SK-N-SH treated with all-trans-retinoic acid at 6 μM for 48 hours (cell line): ENCODE measurements at regions not wholly inside any gene's neighbourhood (a gene's known extent, or its start where the extent isn't known, plus 50 kb on each side); places are given as distances from the start of the nearest gene placed in this dataset.

Source experiments
- ATAC-seq: fragments of 200-7000 bp; cut with Tn5 transposase; 3 replicates; pipeline ENCODE4 v1.9.1; 2020; ENCODE audit warnings: mild to moderate bottlenecking, moderate library complexity
- ARNTL ChIP-seq: fragments of 450-650 bp; formaldehyde crosslinking; IDR thresholded peaks from 2 replicates; pipeline ENCODE4 v1.5.0; 2020; ENCODE audit warnings: low read depth, mild to moderate bottlenecking, moderate library complexity, borderline replicate concordance
- BACH2 ChIP-seq: fragments of 250-450 bp; sonication (Bioruptor Pico); IDR thresholded peaks from 2 replicates; pipeline ENCODE4 v1.9.0; 2021; ENCODE audit warnings: mild to moderate bottlenecking, borderline replicate concordance
- CSDC2 ChIP-seq: fragments of 250-450 bp; sonication (Bioruptor Pico); IDR thresholded peaks from 2 replicates; pipeline ENCODE4 v1.5.0; 2020; ENCODE audit warnings: mild to moderate bottlenecking, moderate library complexity
- ESRRG ChIP-seq: fragments of 250-450 bp; sonication (Bioruptor Pico); IDR thresholded peaks from 2 replicates; pipeline ENCODE4 v1.6.1; 2021; ENCODE audit warnings: mild to moderate bottlenecking
- GLIS3 ChIP-seq: fragments of 250-450 bp; sonication (Bioruptor Pico); IDR thresholded peaks from 2 replicates; pipeline ENCODE4 v1.5.0; 2020; ENCODE audit warnings: mild to moderate bottlenecking, moderate library complexity
- ISL1 ChIP-seq: fragments of 250-450 bp; sonication (Bioruptor Pico); IDR thresholded peaks from 2 replicates; pipeline ENCODE4 v2.1.2; 2022; ENCODE audit warnings: mild to moderate bottlenecking, moderate library complexity
- OSR1 ChIP-seq: fragments of 250-450 bp; sonication (Bioruptor Pico); IDR thresholded peaks from 2 replicates; pipeline ENCODE4 v1.8.0; 2022; ENCODE audit warnings: moderate library complexity, mild to moderate bottlenecking, inconsistent platforms
- PPARA ChIP-seq: fragments of 250-450 bp; sonication (Bioruptor Pico); IDR thresholded peaks from 2 replicates; pipeline ENCODE4 v1.5.0; 2020; ENCODE audit warnings: mild to moderate bottlenecking, borderline replicate concordance
- RARB ChIP-seq: fragments of 250-450 bp; sonication (Bioruptor Pico); IDR thresholded peaks from 2 replicates; pipeline ENCODE4 v1.8.0; 2021; ENCODE audit warnings: mild to moderate bottlenecking, moderate library complexity
- SNAI2 ChIP-seq: fragments of 250-450 bp; sonication (Bioruptor Pico); IDR thresholded peaks from 2 replicates; pipeline ENCODE4 v1.5.0; 2020; ENCODE audit warnings: mild to moderate bottlenecking, moderate library complexity
- TCF4 ChIP-seq: fragments of 250-450 bp; sonication (Bioruptor Pico); IDR thresholded peaks from 2 replicates; pipeline ENCODE4 v1.8.0; 2021; ENCODE audit warnings: mild to moderate bottlenecking, moderate library complexity, borderline replicate concordance
- TOX ChIP-seq: fragments of 250-450 bp; sonication (Bioruptor Pico); IDR thresholded peaks from 2 replicates; pipeline ENCODE4 v1.8.0; 2021; ENCODE audit warnings: mild to moderate bottlenecking, moderate library complexity, borderline replicate concordance
- ZFP3 ChIP-seq: fragments of 250-450 bp; sonication (Bioruptor Pico); IDR thresholded peaks from 2 replicates; pipeline ENCODE4 v1.5.0; 2020; ENCODE audit warnings: mild to moderate bottlenecking, moderate library complexity
- ZFP30 ChIP-seq: fragments of 450-650 bp; formaldehyde crosslinking; IDR thresholded peaks from 2 replicates; pipeline ENCODE4 v1.5.0; 2022; ENCODE audit warnings: mild to moderate bottlenecking, moderate library complexity
- ZNF565 ChIP-seq: fragments of 450-650 bp; formaldehyde crosslinking; conservative IDR thresholded peaks from 2 replicates; pipeline ENCODE4 v1.5.0; 2020; ENCODE audit warnings: low read depth, mild to moderate bottlenecking, moderate library complexity
- ZNF70 ChIP-seq: fragments of 450-650 bp; formaldehyde crosslinking; IDR thresholded peaks from 2 replicates; pipeline ENCODE4 v1.5.0; 2020; ENCODE audit warnings: mild to moderate bottlenecking, moderate library complexity
- ZNF8 ChIP-seq: fragments of 450-650 bp; formaldehyde crosslinking; IDR thresholded peaks from 2 replicates; pipeline ENCODE4 v1.5.0; 2020; ENCODE audit warnings: mild to moderate bottlenecking, moderate library complexity
- TF ChIP-seq, protein P1 (sequence below): fragments of 250-450 bp; sonication (Bioruptor Pico); IDR thresholded peaks from 2 replicates; pipeline ENCODE4 v1.8.0; 2020; ENCODE audit warnings: mild to moderate bottlenecking, moderate library complexity, borderline replicate concordance
- TF ChIP-seq, protein P2 (sequence below): fragments of 250-450 bp; sonication (Bioruptor Pico); IDR thresholded peaks from 2 replicates; pipeline ENCODE4 v1.5.1; 2021; ENCODE audit warnings: mild to moderate bottlenecking, moderate library complexity
- TF ChIP-seq, protein P3 (sequence below): fragments of 250-450 bp; sonication (Bioruptor Pico); IDR thresholded peaks from 2 replicates; pipeline ENCODE4 v1.5.1; 2020; ENCODE audit warnings: low read depth, mild to moderate bottlenecking, moderate library complexity
- TF ChIP-seq, protein P4 (sequence below): fragments of 250-450 bp; sonication (Bioruptor Pico); IDR thresholded peaks from 2 replicates; pipeline ENCODE4 v1.5.0; 2020; ENCODE audit warnings: mild to moderate bottlenecking, moderate library complexity

DNA sequence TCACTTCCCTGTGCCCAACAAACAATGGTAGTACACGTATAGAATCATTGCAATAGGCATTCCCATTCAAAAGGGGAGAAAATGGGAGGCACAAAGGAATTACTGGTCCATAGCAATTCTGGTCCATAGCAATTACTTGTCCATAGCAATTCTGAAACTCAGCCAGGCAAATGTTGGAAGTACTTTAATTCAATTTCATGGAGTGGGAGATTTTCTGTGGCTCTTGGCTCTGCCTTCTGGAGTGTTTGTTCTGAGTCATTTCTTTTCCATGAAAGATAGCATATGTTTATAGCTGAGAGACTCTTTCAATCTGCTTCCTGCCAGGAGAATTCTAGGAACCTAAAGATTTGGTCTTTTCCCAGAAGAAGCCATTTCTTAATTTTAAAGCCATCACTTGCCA, 182.8 kb upstream of the ELAC2 start (continued):
- TF ChIP-seq, protein P1, sequence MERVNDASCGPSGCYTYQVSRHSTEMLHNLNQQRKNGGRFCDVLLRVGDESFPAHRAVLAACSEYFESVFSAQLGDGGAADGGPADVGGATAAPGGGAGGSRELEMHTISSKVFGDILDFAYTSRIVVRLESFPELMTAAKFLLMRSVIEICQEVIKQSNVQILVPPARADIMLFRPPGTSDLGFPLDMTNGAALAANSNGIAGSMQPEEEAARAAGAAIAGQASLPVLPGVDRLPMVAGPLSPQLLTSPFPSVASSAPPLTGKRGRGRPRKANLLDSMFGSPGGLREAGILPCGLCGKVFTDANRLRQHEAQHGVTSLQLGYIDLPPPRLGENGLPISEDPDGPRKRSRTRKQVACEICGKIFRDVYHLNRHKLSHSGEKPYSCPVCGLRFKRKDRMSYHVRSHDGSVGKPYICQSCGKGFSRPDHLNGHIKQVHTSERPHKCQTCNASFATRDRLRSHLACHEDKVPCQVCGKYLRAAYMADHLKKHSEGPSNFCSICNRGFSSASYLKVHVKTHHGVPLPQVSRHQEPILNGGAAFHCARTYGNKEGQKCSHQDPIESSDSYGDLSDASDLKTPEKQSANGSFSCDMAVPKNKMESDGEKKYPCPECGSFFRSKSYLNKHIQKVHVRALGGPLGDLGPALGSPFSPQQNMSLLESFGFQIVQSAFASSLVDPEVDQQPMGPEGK: no peak
- TF ChIP-seq ESRRG (CRISPR knock-in tag) (no peak), ARNTL (CRISPR knock-in tag) (no peak)

DNA sequence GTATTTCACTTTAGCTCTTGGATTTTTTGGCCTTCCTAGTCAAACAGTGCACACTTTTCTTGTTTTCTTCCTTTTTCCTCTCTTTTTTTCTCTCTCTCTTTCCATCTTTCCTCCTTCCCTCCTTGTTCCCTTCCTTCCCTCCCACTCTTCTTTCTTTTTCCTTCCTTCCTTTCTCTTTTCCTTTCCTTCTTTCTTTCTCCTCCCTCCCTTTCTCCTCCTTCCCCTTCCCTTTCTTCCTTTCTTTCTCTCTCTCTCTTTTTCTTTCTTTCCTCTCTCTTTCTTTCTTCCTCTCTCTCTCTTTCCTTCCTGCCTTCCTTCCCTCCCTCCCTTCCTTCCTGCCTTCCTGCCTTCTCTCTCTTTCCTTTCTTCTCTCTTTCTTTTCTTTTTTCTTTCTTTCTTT, 181.6 kb upstream of the ELAC2 start:
- ATAC-seq: no peak
- TF ChIP-seq TOX (CRISPR knock-in tag): no peak

DNA sequence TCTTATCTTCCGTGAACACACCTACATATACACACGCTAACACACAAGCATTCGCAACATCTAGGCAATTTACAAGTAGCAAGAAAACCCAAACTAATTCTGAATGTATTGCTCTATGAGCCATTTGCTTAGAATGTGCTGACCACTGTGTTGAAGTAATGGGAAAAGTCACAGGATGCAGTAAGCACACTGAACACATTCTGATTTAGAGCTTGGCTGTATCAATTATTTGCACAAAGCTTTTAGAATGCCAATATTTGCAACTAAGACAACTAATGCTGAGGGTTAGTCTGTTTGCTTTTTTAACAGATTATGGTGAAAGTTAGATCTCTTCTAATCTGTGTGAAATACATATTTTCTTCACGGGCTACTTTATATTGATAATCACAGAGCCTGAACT, 179.8 kb upstream of the ELAC2 start:
- no peak for TF ChIP-seq ZFP30

DNA sequence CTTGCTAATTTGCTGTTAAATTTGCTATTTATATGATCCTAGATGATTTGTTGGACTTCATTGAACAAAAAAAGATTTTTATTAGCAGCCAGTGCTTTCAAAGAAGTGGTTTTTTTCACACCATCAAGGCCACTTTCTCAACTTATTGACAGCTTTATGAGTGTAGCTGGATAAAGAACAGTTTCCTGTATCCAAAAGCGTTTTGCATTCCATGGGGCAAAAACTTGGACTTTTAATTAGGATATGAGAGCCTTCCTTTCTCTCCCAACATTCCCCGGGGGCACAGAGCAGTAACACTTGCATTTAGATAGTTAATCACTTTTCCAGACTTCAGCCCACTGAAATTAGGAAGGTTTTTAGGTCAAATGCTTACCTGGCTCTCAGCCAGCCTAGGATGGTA, 177.1 kb upstream of the ELAC2 start:
- no peak for TF ChIP-seq ZFP30
- TF ChIP-seq ARNTL (CRISPR knock-in tag): no peak
- TF ChIP-seq OSR1 (CRISPR knock-in tag): no peak
- TF ChIP-seq ZNF8: no peak
- TF ChIP-seq, protein P2, sequence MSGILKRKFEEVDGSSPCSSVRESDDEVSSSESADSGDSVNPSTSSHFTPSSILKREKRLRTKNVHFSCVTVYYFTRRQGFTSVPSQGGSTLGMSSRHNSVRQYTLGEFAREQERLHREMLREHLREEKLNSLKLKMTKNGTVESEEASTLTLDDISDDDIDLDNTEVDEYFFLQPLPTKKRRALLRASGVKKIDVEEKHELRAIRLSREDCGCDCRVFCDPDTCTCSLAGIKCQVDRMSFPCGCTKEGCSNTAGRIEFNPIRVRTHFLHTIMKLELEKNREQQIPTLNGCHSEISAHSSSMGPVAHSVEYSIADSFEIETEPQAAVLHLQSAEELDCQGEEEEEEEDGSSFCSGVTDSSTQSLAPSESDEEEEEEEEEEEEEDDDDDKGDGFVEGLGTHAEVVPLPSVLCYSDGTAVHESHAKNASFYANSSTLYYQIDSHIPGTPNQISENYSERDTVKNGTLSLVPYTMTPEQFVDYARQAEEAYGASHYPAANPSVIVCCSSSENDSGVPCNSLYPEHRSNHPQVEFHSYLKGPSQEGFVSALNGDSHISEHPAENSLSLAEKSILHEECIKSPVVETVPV (CRISPR knock-in tag): no peak
- TF ChIP-seq TOX (CRISPR knock-in tag): no peak
- no peak for TF ChIP-seq ZNF565 (CRISPR knock-in tag)
- no peak for TF ChIP-seq GLIS3 (CRISPR knock-in tag)
- no peak for TF ChIP-seq ZFP3 (CRISPR knock-in tag)
- TF ChIP-seq BACH2 (CRISPR knock-in tag): no peak
- TF ChIP-seq SNAI2: no peak
- no peak for TF ChIP-seq RARB (CRISPR knock-in tag)
- no peak for ATAC-seq

More for the DNA sequence above, 179.8 kb upstream of the ELAC2 start:
- no peak for ATAC-seq

DNA sequence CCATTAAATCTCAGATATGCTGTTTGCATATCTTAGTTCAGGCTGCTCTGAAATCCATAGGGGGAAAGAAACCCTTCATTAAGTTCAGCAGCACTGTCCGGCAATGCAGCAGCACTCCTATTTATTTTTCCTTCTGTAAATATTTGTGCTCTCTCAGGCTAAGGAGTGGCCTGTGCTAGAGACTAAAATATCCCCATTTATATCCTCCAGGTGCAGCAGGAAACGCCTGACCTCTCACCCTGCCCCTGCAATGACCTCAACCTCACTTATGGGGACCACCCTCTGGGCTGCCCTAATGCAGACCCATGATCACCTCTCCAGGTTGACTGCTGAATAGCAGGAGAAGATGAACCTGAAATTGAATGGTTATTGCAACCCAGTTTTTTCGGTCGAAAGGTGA, 165.0 kb upstream of the ELAC2 start:
- ATAC-seq: no peak
- TF ChIP-seq PPARA (CRISPR knock-in tag) (no peak), BACH2 (CRISPR knock-in tag) (no peak), ZNF8 (no peak), ISL1 (CRISPR knock-in tag) (no peak)

DNA sequence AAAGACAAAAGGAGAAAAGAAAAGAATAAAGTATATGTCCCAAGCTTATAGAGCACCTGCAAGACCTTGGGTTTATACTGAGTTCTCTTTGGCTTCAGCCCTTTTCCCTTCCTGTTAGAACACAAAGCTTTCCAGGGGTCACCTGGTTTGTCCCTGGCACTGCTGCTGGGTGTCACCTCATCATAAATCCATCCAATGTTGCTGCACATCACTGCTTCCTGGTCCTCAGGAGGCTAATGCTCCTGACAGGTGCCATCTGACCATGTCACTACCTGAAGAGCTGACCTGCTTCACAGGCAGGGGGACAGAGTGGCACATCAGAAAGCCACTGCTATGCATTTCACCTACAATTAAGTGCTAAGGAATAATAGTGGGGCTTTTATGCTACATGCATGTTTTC, 164.6 kb upstream of the ELAC2 start:
- TF ChIP-seq, protein P3, sequence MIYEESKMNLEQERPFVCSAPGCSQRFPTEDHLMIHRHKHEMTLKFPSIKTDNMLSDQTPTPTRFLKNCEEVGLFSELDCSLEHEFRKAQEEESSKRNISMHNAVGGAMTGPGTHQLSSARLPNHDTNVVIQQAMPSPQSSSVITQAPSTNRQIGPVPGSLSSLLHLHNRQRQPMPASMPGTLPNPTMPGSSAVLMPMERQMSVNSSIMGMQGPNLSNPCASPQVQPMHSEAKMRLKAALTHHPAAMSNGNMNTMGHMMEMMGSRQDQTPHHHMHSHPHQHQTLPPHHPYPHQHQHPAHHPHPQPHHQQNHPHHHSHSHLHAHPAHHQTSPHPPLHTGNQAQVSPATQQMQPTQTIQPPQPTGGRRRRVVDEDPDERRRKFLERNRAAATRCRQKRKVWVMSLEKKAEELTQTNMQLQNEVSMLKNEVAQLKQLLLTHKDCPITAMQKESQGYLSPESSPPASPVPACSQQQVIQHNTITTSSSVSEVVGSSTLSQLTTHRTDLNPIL: no peak
- TF ChIP-seq ZFP3 (CRISPR knock-in tag): no peak
- no peak for TF ChIP-seq GLIS3 (CRISPR knock-in tag)
- no peak for TF ChIP-seq SNAI2
- no peak for TF ChIP-seq OSR1 (CRISPR knock-in tag)
- no peak for TF ChIP-seq RARB (CRISPR knock-in tag)
- TF ChIP-seq ZNF70 (CRISPR knock-in tag): no peak
- no peak for TF ChIP-seq TOX (CRISPR knock-in tag)
- TF ChIP-seq ESRRG (CRISPR knock-in tag): no peak
- no peak for TF ChIP-seq PPARA (CRISPR knock-in tag)
- TF ChIP-seq, protein P4, sequence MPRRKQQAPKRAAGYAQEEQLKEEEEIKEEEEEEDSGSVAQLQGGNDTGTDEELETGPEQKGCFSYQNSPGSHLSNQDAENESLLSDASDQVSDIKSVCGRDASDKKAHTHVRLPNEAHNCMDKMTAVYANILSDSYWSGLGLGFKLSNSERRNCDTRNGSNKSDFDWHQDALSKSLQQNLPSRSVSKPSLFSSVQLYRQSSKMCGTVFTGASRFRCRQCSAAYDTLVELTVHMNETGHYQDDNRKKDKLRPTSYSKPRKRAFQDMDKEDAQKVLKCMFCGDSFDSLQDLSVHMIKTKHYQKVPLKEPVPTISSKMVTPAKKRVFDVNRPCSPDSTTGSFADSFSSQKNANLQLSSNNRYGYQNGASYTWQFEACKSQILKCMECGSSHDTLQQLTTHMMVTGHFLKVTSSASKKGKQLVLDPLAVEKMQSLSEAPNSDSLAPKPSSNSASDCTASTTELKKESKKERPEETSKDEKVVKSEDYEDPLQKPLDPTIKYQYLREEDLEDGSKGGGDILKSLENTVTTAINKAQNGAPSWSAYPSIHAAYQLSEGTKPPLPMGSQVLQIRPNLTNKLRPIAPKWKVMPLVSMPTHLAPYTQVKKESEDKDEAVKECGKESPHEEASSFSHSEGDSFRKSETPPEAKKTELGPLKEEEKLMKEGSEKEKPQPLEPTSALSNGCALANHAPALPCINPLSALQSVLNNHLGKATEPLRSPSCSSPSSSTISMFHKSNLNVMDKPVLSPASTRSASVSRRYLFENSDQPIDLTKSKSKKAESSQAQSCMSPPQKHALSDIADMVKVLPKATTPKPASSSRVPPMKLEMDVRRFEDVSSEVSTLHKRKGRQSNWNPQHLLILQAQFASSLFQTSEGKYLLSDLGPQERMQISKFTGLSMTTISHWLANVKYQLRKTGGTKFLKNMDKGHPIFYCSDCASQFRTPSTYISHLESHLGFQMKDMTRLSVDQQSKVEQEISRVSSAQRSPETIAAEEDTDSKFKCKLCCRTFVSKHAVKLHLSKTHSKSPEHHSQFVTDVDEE (CRISPR knock-in tag): no peak
- TF ChIP-seq TCF4 (CRISPR knock-in tag): no peak
- TF ChIP-seq, protein P1: no peak
- TF ChIP-seq ZNF8: no peak
- no peak for TF ChIP-seq CSDC2 (CRISPR knock-in tag)
- TF ChIP-seq ARNTL (CRISPR knock-in tag): no peak
- no peak for ATAC-seq
